ENCODE measurements at regions not wholly inside any gene's neighbourhood (a gene's known extent, or its start where the extent isn't known, plus 50 kb on each side); places are given as distances from the start of the nearest gene placed in this dataset.

DNA sequence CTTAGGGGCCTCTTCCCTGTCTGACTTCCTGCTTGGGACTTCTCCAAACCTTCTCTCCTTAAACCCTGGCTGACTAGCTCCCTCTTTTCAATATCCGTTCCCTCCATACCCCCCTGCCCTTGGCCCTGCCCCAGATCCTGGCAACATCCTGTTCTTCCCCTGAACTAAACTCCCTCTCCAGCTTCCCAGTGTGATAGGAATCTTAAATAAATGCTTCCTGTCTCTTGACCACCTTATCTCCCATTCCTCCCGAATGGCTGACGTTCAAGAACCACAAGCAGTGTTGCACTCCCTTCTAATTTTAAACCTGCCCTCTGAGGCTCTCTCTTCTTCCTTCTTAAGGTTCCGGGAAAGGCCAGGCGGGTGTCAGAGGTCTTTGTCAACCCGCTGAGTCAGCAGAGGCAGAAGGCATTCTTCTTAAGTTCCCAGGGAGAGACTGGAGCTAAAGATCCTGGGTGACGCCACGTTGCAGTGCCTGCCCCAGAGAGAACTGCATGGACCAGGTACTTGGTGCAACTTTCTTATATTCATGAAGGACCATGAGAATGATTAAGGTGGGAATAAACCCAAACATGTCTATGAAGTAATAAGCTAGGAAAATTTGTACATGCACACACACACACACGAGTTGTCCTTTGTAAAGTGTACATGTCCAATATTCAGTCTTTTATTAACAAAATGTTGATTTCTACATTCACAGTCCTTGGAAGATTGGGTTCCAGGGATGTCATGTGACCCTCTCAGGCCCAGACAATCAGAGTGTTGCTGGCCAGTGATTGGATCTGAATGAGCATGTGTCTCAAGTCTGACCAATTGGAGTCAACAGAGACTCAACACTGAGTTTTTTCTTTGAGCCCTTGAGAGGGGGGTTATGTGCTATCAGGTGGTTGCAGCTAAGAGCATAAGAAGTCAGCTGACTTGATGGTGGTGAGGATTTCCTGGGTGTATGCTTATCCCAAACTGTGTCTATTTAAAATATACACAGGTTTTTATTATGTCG, 420.2 kb upstream of the TBX3 start:
- TF ChIP-seq POLR2A (IDR thresholded peaks at IDR 0.05) = no peak
- TF ChIP-seq, protein P1, sequence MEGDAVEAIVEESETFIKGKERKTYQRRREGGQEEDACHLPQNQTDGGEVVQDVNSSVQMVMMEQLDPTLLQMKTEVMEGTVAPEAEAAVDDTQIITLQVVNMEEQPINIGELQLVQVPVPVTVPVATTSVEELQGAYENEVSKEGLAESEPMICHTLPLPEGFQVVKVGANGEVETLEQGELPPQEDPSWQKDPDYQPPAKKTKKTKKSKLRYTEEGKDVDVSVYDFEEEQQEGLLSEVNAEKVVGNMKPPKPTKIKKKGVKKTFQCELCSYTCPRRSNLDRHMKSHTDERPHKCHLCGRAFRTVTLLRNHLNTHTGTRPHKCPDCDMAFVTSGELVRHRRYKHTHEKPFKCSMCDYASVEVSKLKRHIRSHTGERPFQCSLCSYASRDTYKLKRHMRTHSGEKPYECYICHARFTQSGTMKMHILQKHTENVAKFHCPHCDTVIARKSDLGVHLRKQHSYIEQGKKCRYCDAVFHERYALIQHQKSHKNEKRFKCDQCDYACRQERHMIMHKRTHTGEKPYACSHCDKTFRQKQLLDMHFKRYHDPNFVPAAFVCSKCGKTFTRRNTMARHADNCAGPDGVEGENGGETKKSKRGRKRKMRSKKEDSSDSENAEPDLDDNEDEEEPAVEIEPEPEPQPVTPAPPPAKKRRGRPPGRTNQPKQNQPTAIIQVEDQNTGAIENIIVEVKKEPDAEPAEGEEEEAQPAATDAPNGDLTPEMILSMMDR (IDR thresholded peaks at IDR 0.05) = no peak
